ENCODE measurements at regions not wholly inside any gene's neighbourhood (a gene's known extent, or its start where the extent isn't known, plus 50 kb on each side); places are given as distances from the start of the nearest gene placed in this dataset.

- DNase-seq (ENCODE audit: insufficient read length, low spot score) (no peak), FAIRE-seq (no peak)
- no peak for TF ChIP-seq CTCF (IDR thresholded peaks at IDR 0.05; ENCODE audit: insufficient read depth, missing control alignments)
Observed at GRCh38 chrX:136975684-136976470, 57.9 kb downstream of the GPR101 start.

GRCh38 chrX:136967966-136968365 lies 65.8 kb downstream of the GPR101 start:
- TF ChIP-seq CTCF (IDR thresholded peaks at IDR 0.05; ENCODE audit: insufficient read depth, missing control alignments): no peak
- FAIRE-seq (no peak), DNase-seq (ENCODE audit: insufficient read length, low spot score) (no peak)

GRCh38 chrX:136963973-136964372 lies 69.8 kb downstream of the GPR101 start:
- no peak for TF ChIP-seq CTCF (IDR thresholded peaks at IDR 0.05; ENCODE audit: insufficient read depth, missing control alignments)
- DNase-seq (ENCODE audit: insufficient read length, low spot score) (no peak), FAIRE-seq (no peak)

- FAIRE-seq (no peak), DNase-seq (ENCODE audit: insufficient read length, low spot score) (no peak)
- TF ChIP-seq CTCF (IDR thresholded peaks at IDR 0.05; ENCODE audit: insufficient read depth, missing control alignments): no peak
Observed at GRCh38 chrX:136961594-136962135, 72.1 kb downstream of the GPR101 start.

- TF ChIP-seq CTCF (IDR thresholded peaks at IDR 0.05; ENCODE audit: insufficient read depth, missing control alignments): peak; percentile 53
- FAIRE-seq: no peak
- DNase-seq (ENCODE audit: insufficient read length, low spot score): no peak
Observed at GRCh38 chrX:136954930-136955329, 74.4 kb upstream of the RBMX start.

GRCh38 chrX:136953867-136954787 lies 73.6 kb upstream of the RBMX start:
- no peak for FAIRE-seq
- peak; percentile 59 for TF ChIP-seq CTCF (IDR thresholded peaks at IDR 0.05; ENCODE audit: insufficient read depth, missing control alignments)
- DNase-seq (ENCODE audit: insufficient read length, low spot score): no peak

Measured in D721Med (cell line).